Testis (tissue), 2 donors: ENCODE measurements at regions not wholly inside any gene's neighbourhood (a gene's known extent, or its start where the extent isn't known, plus 50 kb on each side); places are given as distances from the start of the nearest gene placed in this dataset.
"Not testable (repeated sequence)": the region's sequence is repeated elsewhere in the genome, so short reads cannot be mapped to it uniquely, and the experiment has no call there.

Source experiments
- DNase-seq: peaks from one replicate; pipeline ENCODE4 v3.0.0-alpha.2; 2019
- H3K27ac ChIP-seq, 2 donors: fragments of 200-600 bp; sonication (generic); one replicate each; pipeline ENCODE4 v1.5.1; 2019
- H3K27me3 ChIP-seq: fragments of 200-600 bp; sonication (generic); one replicate; pipeline ENCODE4 v1.5.1; 2019
- H3K36me3 ChIP-seq: fragments of 200-600 bp; sonication (generic); one replicate; pipeline ENCODE4 v1.5.1; 2017; ENCODE audit warnings: low read depth; ENCODE audit errors: missing control alignments
- H3K4me1 ChIP-seq: fragments of 200-600 bp; sonication (generic); one replicate; pipeline ENCODE4 v1.5.1; 2019
- H3K4me3 ChIP-seq, 2 donors: fragments of 200-600 bp; sonication (generic); one replicate each; pipeline ENCODE4 v1.5.1; 2017 to 2019
- H3K9me3 ChIP-seq: fragments of 200-600 bp; sonication (generic); one replicate; pipeline ENCODE4 v1.5.1; 2017
- POLR2A ChIP-seq: fragments of 450-650 bp; IDR thresholded peaks from one replicate; pipeline ENCODE4 v1.6.1; 2017; ENCODE audit warnings: antibody characterized with exemption, mild to moderate bottlenecking, moderate library complexity
- WGBS, 2 donors: methylation state at CpG; one replicate each; pipeline ENCODE4 v1.1.5; 2018; 5-methylcytosine and 5-hydroxymethylcytosine counted together
- intact Hi-C: fragments of 100-400 bp; cut with DNase I; formaldehyde crosslinking; loops from one replicate; pipeline ENCODE4 v1.15.1; 2023; ENCODE audit warnings: low total_unique reads
- TF ChIP-seq, protein P1 (sequence below), 3 experiments: fragments of 450-650 bp in 2 of 3; fragments of 200-600 bp in 1 of 3; sonication (generic) in 1 of 3; IDR thresholded peaks; one replicate each; pipeline ENCODE4 v1.5.1; 2016 to 2019; ENCODE audit warnings: antibody characterized with exemption in 3 of 3, mild to moderate bottlenecking in 2 of 3, moderate library complexity in 1 of 3

- H3K9me3 ChIP-seq, result no peaks in the 10 kb centered on the region
- no peaks in the 10 kb centered on the region for H3K4me1 ChIP-seq
- no peaks in the 10 kb centered on the region for H3K27me3 ChIP-seq
- H3K27ac ChIP-seq, result no peak overlapping the region
- intact Hi-C loops, result no loop called here
- DNase-seq, result no peak
- no peak for TF ChIP-seq POLR2A
- TF ChIP-seq, protein P1, sequence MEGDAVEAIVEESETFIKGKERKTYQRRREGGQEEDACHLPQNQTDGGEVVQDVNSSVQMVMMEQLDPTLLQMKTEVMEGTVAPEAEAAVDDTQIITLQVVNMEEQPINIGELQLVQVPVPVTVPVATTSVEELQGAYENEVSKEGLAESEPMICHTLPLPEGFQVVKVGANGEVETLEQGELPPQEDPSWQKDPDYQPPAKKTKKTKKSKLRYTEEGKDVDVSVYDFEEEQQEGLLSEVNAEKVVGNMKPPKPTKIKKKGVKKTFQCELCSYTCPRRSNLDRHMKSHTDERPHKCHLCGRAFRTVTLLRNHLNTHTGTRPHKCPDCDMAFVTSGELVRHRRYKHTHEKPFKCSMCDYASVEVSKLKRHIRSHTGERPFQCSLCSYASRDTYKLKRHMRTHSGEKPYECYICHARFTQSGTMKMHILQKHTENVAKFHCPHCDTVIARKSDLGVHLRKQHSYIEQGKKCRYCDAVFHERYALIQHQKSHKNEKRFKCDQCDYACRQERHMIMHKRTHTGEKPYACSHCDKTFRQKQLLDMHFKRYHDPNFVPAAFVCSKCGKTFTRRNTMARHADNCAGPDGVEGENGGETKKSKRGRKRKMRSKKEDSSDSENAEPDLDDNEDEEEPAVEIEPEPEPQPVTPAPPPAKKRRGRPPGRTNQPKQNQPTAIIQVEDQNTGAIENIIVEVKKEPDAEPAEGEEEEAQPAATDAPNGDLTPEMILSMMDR (IDR thresholded peaks at IDR 0.05), result no peak
- H3K4me3 ChIP-seq, result no peak overlapping the region
- WGBS, 2 donors, result 61 to 64% methylated on average over 2 of the region's 2 CpGs
- H3K36me3 ChIP-seq, result no peaks in the 10 kb centered on the region
These were observed 104.5 kb upstream of the PCLO start for GRCh38 chr7:83267141-83267631.

- H3K27me3 ChIP-seq, intact Hi-C loops, H3K4me3 ChIP-seq, H3K27ac ChIP-seq, DNase-seq, H3K4me1 ChIP-seq, H3K9me3 ChIP-seq, H3K36me3 ChIP-seq: not testable (repeated sequence)
- WGBS, 2 donors, result 71 to 77% methylated on average over 10 of the region's 10 CpGs
These were observed 100.9 kb upstream of the PCLO start for GRCh38 chr7:83263442-83264034.

DNA sequence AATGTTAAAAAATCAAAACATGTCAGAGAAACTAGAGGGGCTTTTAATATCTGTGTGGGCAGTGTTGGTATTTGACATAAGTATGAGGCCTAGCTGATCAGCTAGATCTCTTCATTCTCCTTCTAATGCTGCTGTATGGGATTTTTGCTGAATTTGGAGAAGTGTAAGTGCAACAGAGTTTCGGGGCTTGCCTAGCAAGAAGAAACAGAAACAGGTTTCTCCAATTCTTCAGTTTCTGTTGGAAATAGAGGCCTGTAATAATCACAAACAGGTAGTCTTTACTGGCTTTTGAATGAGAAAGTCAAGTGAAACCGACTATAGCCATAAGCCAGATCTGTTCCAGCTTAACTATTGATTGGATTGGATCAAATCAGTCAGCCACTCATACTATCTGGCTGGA, 96.4 kb upstream of the PCLO start:
- no peak for DNase-seq
- WGBS, 2 donors, result 84 to 87% methylated on average over 2 of the region's 2 CpGs
- H3K4me3 ChIP-seq, result no peak overlapping the region
- no peaks in the 10 kb centered on the region for H3K9me3 ChIP-seq
- no peaks in the 10 kb centered on the region for H3K27me3 ChIP-seq
- no peaks in the 10 kb centered on the region for H3K36me3 ChIP-seq
- no peaks in the 10 kb centered on the region for H3K4me1 ChIP-seq
- H3K27ac ChIP-seq, result no peak overlapping the region
- no peak for TF ChIP-seq POLR2A
- TF ChIP-seq, protein P1 (IDR thresholded peaks at IDR 0.05), result no peak
- intact Hi-C loops, result no loop called here

GRCh38 chr7:83248000-83248399, 85.3 kb upstream of the PCLO start:
- no peak for DNase-seq
- intact Hi-C loops, result no loop called here
- Histone ChIP-seq H3K4me3 (no peak overlapping the region), H3K36me3 (no peaks in the 10 kb centered on the region), H3K4me1 (no peaks in the 10 kb centered on the region), H3K27me3 (no peaks in the 10 kb centered on the region), H3K9me3 (no peaks in the 10 kb centered on the region), H3K27ac (no peak overlapping the region)
- no peak for TF ChIP-seq POLR2A
- TF ChIP-seq, protein P1 (IDR thresholded peaks at IDR 0.05), result no peak
- 86 to 92% methylated on average over 3 of the region's 3 CpGs for WGBS, 2 donors

DNA sequence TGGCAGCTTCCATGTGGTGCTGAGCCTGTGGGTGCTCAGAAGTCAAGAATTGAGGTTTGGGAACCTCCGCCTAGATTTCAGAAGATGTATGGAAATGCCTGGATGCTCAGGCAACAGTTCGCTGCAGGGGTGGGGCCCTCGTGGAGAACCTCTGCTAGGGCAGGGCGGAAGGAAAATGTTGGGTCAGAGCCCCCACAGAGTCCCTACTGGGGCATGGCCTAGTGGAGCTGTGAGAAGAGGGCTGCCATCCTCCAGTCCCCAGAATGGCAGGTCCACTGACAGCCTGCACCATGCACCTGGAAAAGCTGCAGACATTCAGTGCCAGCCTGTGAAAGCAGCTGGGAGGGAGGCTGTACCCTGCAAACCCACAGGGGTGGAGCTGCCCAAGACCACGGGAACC, 56.5 kb upstream of the PCLO start:
- intact Hi-C loops, H3K27ac ChIP-seq, H3K27me3 ChIP-seq, H3K9me3 ChIP-seq, H3K4me3 ChIP-seq, H3K36me3 ChIP-seq, DNase-seq, H3K4me1 ChIP-seq: not testable (repeated sequence)
- WGBS, 2 donors, result 86 to 87% methylated on average over 2 to 5 of the region's 5 CpGs

GRCh38 chr7:83212883-83213282, 50.2 kb upstream of the PCLO start:
- WGBS, 2 donors, result 74 to 75% methylated on average over 2 of the region's 2 CpGs
- Histone ChIP-seq H3K36me3 (no peaks in the 10 kb centered on the region), H3K4me1 (no peaks in the 10 kb centered on the region), H3K4me3 (no peak overlapping the region), H3K27ac (no peak overlapping the region), H3K9me3 (no peaks in the 10 kb centered on the region), H3K27me3 (no peaks in the 10 kb centered on the region)
- no peak for DNase-seq
- intact Hi-C loops, result no loop called here
- TF ChIP-seq POLR2A, result no peak
- TF ChIP-seq, protein P1 (IDR thresholded peaks at IDR 0.05), result no peak
